Limb (tissue), 2 donors: ENCODE measurements at regions not wholly inside any gene's neighbourhood (a gene's known extent, or its start where the extent isn't known, plus 50 kb on each side); places are given as distances from the start of the nearest gene placed in this dataset.

Experiments used
- DNase-seq, 2 donors: peaks; one replicate each; pipeline ENCODE4 v3.0.0-alpha.2; 2016; ENCODE audit errors: extremely low spot score in 2 of 2

GRCh38 chr1:98210563-98210962 is 289.7 kb upstream of the DPYD start:
- DNase-seq, result no peak

GRCh38 chr1:98210064-98210463 is 289.2 kb upstream of the DPYD start:
- no peak for DNase-seq

GRCh38 chr1:98205291-98206017 is 284.6 kb upstream of the DPYD start:
- no peak for DNase-seq

- no peak for DNase-seq
Measured at GRCh38 chr1:98203466-98203865, 282.6 kb upstream of the DPYD start.

GRCh38 chr1:98201666-98202081 is 280.8 kb upstream of the DPYD start:
- peak; percentile 14 to 26 for DNase-seq

GRCh38 chr1:98197356-98197755 is 276.5 kb upstream of the DPYD start:
- no peak for DNase-seq

GRCh38 chr1:98196012-98196411 is 275.2 kb upstream of the DPYD start:
- DNase-seq, result no peak

- no peak for DNase-seq
Measured at GRCh38 chr1:98188774-98189173, 267.9 kb upstream of the DPYD start.

- DNase-seq, result no peak
Measured at GRCh38 chr1:98184856-98185255, 264.0 kb upstream of the DPYD start.

- DNase-seq, result no peak
Measured at GRCh38 chr1:98181036-98181764, 260.4 kb upstream of the DPYD start.

- DNase-seq, result no peak
Measured at GRCh38 chr1:98179151-98179773, 258.4 kb upstream of the DPYD start.

- no peak for DNase-seq
Measured at GRCh38 chr1:98177751-98178150, 256.9 kb upstream of the DPYD start.

GRCh38 chr1:98176936-98177335 is 256.1 kb upstream of the DPYD start:
- DNase-seq, result no peak

- DNase-seq, result no peak
Measured at GRCh38 chr1:98176414-98176813, 255.6 kb upstream of the DPYD start.

- DNase-seq, result no peak
Measured at GRCh38 chr1:98172578-98172977, 251.7 kb upstream of the DPYD start.

GRCh38 chr1:98172022-98172421 is 251.2 kb upstream of the DPYD start:
- DNase-seq, result no peak

GRCh38 chr1:98164509-98164908 is 243.7 kb upstream of the DPYD start:
- DNase-seq, result no peak

GRCh38 chr1:98157524-98158313 is 236.9 kb upstream of the DPYD start:
- no peak for DNase-seq

- DNase-seq, result no peak
Measured at GRCh38 chr1:98147280-98147679, 226.4 kb upstream of the DPYD start.

- no peak for DNase-seq
Measured at GRCh38 chr1:98145655-98146054, 224.8 kb upstream of the DPYD start.

- no peak for DNase-seq
Measured at GRCh38 chr1:98143403-98143802, 222.6 kb upstream of the DPYD start.

GRCh38 chr1:98133131-98133530 is 212.3 kb upstream of the DPYD start:
- no peak for DNase-seq
